Anterior cingulate cortex (tissue), 58 donors: ENCODE measurements at regions not wholly inside any gene's neighbourhood (a gene's known extent, or its start where the extent isn't known, plus 50 kb on each side); places are given as distances from the start of the nearest gene placed in this dataset.

Experiments used
- DNase-seq, 58 donors: peaks; one replicate each; lab custom pipeline; 2025; lab: John Stamatoyannopoulos, UW

DNA sequence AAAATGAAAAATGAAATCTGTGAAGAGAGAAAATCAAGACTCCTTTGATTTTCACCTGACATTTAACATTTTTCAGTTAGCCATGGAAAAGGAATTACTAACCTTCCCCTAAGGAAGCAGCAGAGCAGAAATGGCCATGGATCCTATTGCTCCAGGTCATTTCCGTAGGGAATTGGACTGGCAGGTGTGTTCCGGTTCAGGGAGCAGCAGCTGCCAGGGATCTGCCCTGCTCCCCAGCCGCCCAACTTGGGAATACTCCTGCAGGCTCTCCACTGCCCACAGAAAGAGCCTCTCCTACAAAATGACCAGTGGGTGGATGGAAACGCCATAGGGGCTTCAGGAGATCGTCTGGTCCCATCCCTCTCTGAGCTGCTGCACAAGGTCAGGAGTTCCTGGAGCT is 86.0 kb upstream of the MAPK4 start:
- no peak for DNase-seq

DNA sequence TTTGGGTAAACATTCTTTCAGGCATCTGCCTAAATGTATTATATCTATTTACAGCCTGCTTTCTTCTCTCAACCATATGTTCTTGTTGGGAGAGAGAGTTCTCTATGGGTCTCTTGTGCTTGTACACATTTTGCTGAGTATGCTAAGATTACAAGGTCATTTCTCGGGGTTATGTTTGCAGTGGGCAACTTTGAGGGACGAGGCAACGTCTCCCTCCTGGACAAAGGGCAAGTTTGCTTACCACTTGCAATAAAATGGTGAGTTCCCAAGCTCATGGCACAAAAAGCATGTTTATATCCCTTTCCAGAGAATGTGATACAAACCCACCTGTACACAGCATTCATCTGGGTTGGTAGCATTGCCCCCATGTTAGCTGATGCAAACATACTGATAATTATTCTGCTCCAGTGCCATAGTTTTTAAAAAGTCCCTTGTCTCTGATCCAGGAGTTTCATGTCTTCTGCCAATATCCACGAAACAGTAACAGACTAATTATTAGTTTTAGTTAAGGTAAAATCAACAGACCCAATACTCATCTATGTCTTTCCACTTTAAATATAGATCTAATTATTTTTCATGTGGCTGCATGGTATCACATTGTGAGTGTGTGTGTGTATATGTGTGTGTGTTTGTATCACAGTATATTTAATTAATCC is 84.2 kb upstream of the MAPK4 start:
- DNase-seq = no peak

DNA sequence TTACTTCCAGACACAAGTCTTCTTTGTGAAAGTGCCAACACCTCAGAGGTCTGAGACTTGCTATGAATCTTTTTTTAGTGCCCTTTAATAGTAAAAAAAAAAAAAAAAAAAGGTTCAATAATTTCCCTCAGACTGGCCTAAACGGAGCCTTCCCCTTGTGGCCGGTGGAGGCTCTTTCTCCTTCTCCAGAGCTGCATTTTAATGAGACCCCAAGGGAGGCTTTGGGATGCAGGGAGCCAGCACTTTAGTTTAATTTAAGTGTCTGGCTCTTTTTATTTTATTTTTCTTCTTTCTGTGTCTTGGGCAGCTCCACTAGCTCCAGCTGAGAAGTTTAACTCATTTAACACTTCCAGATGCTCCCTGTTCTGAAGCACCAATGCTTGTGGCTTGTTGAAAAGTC is 67.8 kb upstream of the MAPK4 start:
- peak in 2 of 58 donors; percentile 0 to 20 for DNase-seq

- DNase-seq = no peak
Measured at GRCh38 chr18:50494569-50494968, 65.3 kb upstream of the MAPK4 start.

GRCh38 chr18:50506362-50506761 is 53.5 kb upstream of the MAPK4 start:
- no peak for DNase-seq

DNA sequence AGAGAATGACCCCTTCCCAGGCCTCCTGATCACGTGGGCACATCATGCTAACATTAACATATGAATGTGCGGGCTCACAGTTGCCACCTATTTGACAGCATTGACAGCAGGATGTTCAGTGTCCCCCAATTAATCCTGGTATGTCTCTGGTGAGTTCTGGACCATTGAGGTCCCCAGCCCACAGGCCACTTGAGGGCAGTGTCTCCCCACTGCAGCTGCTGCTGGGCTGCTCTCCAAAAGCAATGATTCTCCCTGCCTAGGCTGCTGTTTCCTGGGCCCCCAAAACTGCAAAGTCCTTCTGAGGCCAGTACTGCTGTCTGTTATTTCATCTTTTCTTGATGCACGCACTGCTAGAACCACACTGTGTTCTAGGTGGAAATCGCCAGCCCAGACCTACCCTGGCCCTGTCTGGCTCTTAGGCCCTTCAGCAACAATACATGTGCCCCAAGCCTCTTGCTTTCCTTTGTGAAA is 52.7 kb upstream of the MAPK4 start:
- DNase-seq = peak in 25 of 58 donors; percentile 1 to 63 (median 18)

GRCh38 chr18:50508228-50508627 is 51.7 kb upstream of the MAPK4 start:
- no peak for DNase-seq

DNA sequence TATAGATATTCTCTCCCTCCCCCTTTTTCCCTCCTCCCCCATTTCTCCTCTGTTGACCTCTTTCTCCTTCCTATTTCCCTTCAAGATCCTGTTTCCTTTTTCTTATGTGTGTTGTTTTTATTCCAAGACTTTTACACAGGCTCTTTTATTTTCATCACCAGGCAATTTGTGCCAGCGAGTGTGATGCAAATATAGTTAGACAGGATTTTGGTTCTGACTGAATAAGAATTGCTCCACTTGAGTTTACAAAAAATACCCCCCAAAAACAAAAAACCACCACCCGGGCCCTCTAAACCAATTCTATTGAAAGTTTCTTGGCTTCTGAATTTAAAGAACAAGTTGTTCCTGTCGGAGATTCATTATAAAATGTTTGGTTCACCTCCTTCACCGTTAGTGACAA is 50.9 kb upstream of the MAPK4 start:
- peak in 16 of 58 donors; percentile 5 to 70 (median 18) for DNase-seq
